ENCODE measurements at regions not wholly inside any gene's neighbourhood (a gene's known extent, or its start where the extent isn't known, plus 50 kb on each side); places are given as distances from the start of the nearest gene placed in this dataset.

GRCh38 chr2:128477891-128478290 lies 159.2 kb upstream of the HS6ST1 start:
- TF ChIP-seq CTCF (IDR thresholded peaks at IDR 0.05; ENCODE audit: low read depth, low read length, poor library complexity, severe bottlenecking) (no peak), EZH2phosphoT487 (IDR thresholded peaks at IDR 0.05; ENCODE audit: borderline replicate concordance, low read length) (no peak)

Measured in DOHH2 (cell line).